GM12878 (cell line): ENCODE measurements at regions not wholly inside any gene's neighbourhood (a gene's known extent, or its start where the extent isn't known, plus 50 kb on each side); places are given as distances from the start of the nearest gene placed in this dataset.

ENCODE experiments used
- ATAC-seq: fragments of 200-7000 bp; cut with Tn5 transposase; 3 replicates; pipeline ENCODE4 v1.9.1; 2020; ENCODE audit warnings: mild to moderate bottlenecking, moderate library complexity
- BruUV-seq: library from RNA; stranded (reverse); fragments of 400-500 nt; replicated peaks from 2 replicates; lab custom pipeline; 2021; lab: Mats Ljungman, UMichigan
- CTCF ChIA-PET: fragments of 300-600 bp; sonication (Branson Sonifier 250); formaldehyde crosslinking; extraction: SDS; loops from one replicate; lab custom pipeline; 2021; ENCODE audit warnings: inconsistent platforms; lab: Yijun Ruan, JAX
- POLR2A ChIA-PET: fragments of 350-600 bp; formaldehyde crosslinking; extraction: SDS; loops from one replicate; lab custom pipeline; 2021; ENCODE audit warnings: inconsistent platforms; lab: Charles Lee
- RAD21 ChIA-PET: fragments of 300-600 bp; sonication (Branson Sonifier 250); formaldehyde crosslinking; loops from one replicate; lab custom pipeline; 2023; ENCODE audit warnings: antibody characterized with exemption; ENCODE audit not compliant: unreplicated experiment; lab: Charles Lee
- SMC1A ChIA-PET: fragments of 300-600 bp; sonication (Branson Sonifier 250); formaldehyde crosslinking; loops from one replicate; lab custom pipeline; 2023; ENCODE audit not compliant: unreplicated experiment, uncharacterized antibody; lab: Charles Lee
- DNase-seq: peaks from one replicate; pipeline ENCODE4 v3.0.0-alpha.2; 2011; ENCODE audit warnings: low read depth, low spot score
- FAIRE-seq: peaks from 3 replicates; lab custom pipeline; 2011; peaks lifted over from hg19 to GRCh38; lab: Jason Lieb, UNC
- H2AFZ ChIP-seq: 2 replicates; pipeline ENCODE4 v1.6.0; 2011; ENCODE audit warnings: low read depth, low read length, control low read depth; ENCODE audit not compliant: control insufficient read depth
- H3K27ac ChIP-seq: 2 replicates; pipeline ENCODE4 v1.5.1; 2011; ENCODE audit warnings: control low read depth; ENCODE audit not compliant: control insufficient read depth, insufficient read depth
- H3K27me3 ChIP-seq, 2 experiments: replicated peaks in 1 of 2; 2 replicates each; pipeline versions ENCODE4 v1.6.0 to v1.6.1; 2011; ENCODE audit warnings: low read length in 1 of 2; ENCODE audit not compliant: control insufficient read depth in 2 of 2, insufficient read depth in 2 of 2
- H3K36me3 ChIP-seq, 2 experiments: 2 replicates each; pipeline ENCODE4 v1.5.1; 2011; ENCODE audit warnings: low read length in 1 of 2; ENCODE audit not compliant: control insufficient read depth in 2 of 2, insufficient read depth in 2 of 2
- H3K4me1 ChIP-seq: 2 replicates; pipeline ENCODE4 v1.6.1; 2011; ENCODE audit warnings: mild to moderate bottlenecking, low read length, moderate library complexity, mixed read lengths; ENCODE audit not compliant: control insufficient read depth, insufficient read depth
- H3K4me2 ChIP-seq: 2 replicates; pipeline ENCODE4 v1.6.0; 2011; ENCODE audit warnings: control low read depth; ENCODE audit not compliant: control insufficient read depth, insufficient read depth
- H3K4me3 ChIP-seq: fragments of 200-600 bp; sonication (generic); 2 replicates; pipeline ENCODE4 v1.5.1; 2016
- H3K79me2 ChIP-seq: 2 replicates; pipeline ENCODE4 v1.6.0; 2011; ENCODE audit warnings: low read length; ENCODE audit not compliant: control insufficient read depth, insufficient read depth
- H3K9ac ChIP-seq: 2 replicates; pipeline ENCODE4 v1.8.0; 2011; ENCODE audit warnings: low read length, control low read depth, mixed read lengths; ENCODE audit not compliant: control insufficient read depth, insufficient read depth
- H3K9me3 ChIP-seq: replicated peaks from 3 replicates; pipeline ENCODE4 v1.5.1; 2011; ENCODE audit warnings: mild to moderate bottlenecking, low read length; ENCODE audit not compliant: control insufficient read depth, insufficient read depth
- H4K20me1 ChIP-seq: 2 replicates; pipeline ENCODE4 v1.6.0; 2011; ENCODE audit not compliant: control insufficient read depth, insufficient read depth
- BACH1 ChIP-seq: fragments of 450-650 bp; IDR thresholded peaks from 2 replicates; pipeline ENCODE4 v1.6.1; 2017; ENCODE audit warnings: mild to moderate bottlenecking, borderline replicate concordance
- BCL11A ChIP-seq: IDR thresholded peaks from 2 replicates; pipeline ENCODE4 v1.6.1; 2011; ENCODE audit warnings: low read depth, low read length
- HDGF ChIP-seq: fragments of 450-650 bp; IDR thresholded peaks from 2 replicates; pipeline ENCODE4 v1.6.1; 2016; ENCODE audit warnings: antibody characterized with exemption
- MYC ChIP-seq: IDR thresholded peaks from 2 replicates; pipeline ENCODE4 v1.6.1; 2011; ENCODE audit warnings: mild to moderate bottlenecking, low read length, moderate library complexity, inconsistent platforms; ENCODE audit not compliant: insufficient read depth, insufficient replicate concordance, insufficient read length, severe bottlenecking
- POU2F2 ChIP-seq: IDR thresholded peaks from 3 replicates; pipeline ENCODE4 v1.6.1; 2011; ENCODE audit warnings: low read depth, mild to moderate bottlenecking, low read length, borderline replicate concordance
- STAT1 ChIP-seq: fragments of 450-650 bp; conservative IDR thresholded peaks from 2 replicates; pipeline ENCODE4 v1.6.1; 2014; ENCODE audit warnings: antibody characterized with exemption, mild to moderate bottlenecking
- TCF12 ChIP-seq: IDR thresholded peaks from 2 replicates; pipeline ENCODE4 v1.6.1; 2011; ENCODE audit warnings: low read depth, mild to moderate bottlenecking, low read length
- WGBS: methylation state at CpG from one replicate; pipeline ENCODE4 v1.1.6; 2016; ENCODE audit warnings: low lambda C conversion rate; ENCODE audit not compliant: insufficient replicate concordance, insufficient coverage; ENCODE audit errors: missing lambda C conversion rate; 5-methylcytosine and 5-hydroxymethylcytosine counted together
- in situ Hi-C: fragments of 300-500 bp; cut with MboI; formaldehyde crosslinking; loops from 9 replicates; pipeline ENCODE4 v1.14.3; 2018; ENCODE audit warnings: mixed read lengths
- intact Hi-C: fragments of 100-400 bp; cut with micrococcal nuclease; formaldehyde crosslinking; loops from one replicate; pipeline ENCODE4 v1.14.2; 2022; ENCODE audit not compliant: unreplicated experiment
- TF ChIP-seq, protein P1 (sequence below): fragments of 450-650 bp; IDR thresholded peaks from 2 replicates; pipeline ENCODE4 v1.6.1; 2016; ENCODE audit warnings: mild to moderate bottlenecking, moderate library complexity, borderline replicate concordance

GRCh38 chr16:10277597-10277996, 95.4 kb upstream of the GRIN2A start:
- ChIA-PET RAD21 (no interaction called here), SMC1A (no interaction called here), CTCF (interaction anchor here (1.3 kb wide), 1 partner anchor 9 kb away, joined by 4 read pairs; no protein-coding TSS in a partner anchor), POLR2A (no interaction called here)
- WGBS, result 87% methylated on average over 18 of the region's 18 CpGs
- intact Hi-C loops (no loop called here), in situ Hi-C loops (no loop called here)
- DNase-seq (no peak), ATAC-seq (no peak), FAIRE-seq (no peak)
- Histone ChIP-seq H3K79me2 (no peaks in the 10 kb centered on the region), H2AFZ (no peak overlapping the region), H3K9me3 (peaks cover 5% of the 10 kb centered on the region), H3K4me3 (no peak overlapping the region), H3K9ac (no peak overlapping the region), H4K20me1 (no peaks in the 10 kb centered on the region), H3K27me3 (no peaks in the 10 kb centered on the region), H3K27ac (no peak overlapping the region), H3K36me3 (no peaks in the 10 kb centered on the region), H3K4me2 (no peak overlapping the region), H3K4me1 (peaks cover 27% of the 10 kb centered on the region)
- no peak for TF ChIP-seq BACH1
- TF ChIP-seq MYC, result no peak
- TF ChIP-seq POU2F2, result no peak
- no peak for TF ChIP-seq BCL11A
- BruUV-seq, result no TSS peak

- CTCF ChIA-PET, result interaction anchor here (0.5 to 0.7 kb wide), 4 partner anchors 18 to 983 kb away, joined by 3 to 6 read pairs (median 4); no protein-coding TSS in a partner anchor
- in situ Hi-C loops, result no loop called here
- no peak for FAIRE-seq
- TF ChIP-seq TCF12 (no peak), STAT1 (no peak), HDGF (no peak)
- TF ChIP-seq, protein P1, sequence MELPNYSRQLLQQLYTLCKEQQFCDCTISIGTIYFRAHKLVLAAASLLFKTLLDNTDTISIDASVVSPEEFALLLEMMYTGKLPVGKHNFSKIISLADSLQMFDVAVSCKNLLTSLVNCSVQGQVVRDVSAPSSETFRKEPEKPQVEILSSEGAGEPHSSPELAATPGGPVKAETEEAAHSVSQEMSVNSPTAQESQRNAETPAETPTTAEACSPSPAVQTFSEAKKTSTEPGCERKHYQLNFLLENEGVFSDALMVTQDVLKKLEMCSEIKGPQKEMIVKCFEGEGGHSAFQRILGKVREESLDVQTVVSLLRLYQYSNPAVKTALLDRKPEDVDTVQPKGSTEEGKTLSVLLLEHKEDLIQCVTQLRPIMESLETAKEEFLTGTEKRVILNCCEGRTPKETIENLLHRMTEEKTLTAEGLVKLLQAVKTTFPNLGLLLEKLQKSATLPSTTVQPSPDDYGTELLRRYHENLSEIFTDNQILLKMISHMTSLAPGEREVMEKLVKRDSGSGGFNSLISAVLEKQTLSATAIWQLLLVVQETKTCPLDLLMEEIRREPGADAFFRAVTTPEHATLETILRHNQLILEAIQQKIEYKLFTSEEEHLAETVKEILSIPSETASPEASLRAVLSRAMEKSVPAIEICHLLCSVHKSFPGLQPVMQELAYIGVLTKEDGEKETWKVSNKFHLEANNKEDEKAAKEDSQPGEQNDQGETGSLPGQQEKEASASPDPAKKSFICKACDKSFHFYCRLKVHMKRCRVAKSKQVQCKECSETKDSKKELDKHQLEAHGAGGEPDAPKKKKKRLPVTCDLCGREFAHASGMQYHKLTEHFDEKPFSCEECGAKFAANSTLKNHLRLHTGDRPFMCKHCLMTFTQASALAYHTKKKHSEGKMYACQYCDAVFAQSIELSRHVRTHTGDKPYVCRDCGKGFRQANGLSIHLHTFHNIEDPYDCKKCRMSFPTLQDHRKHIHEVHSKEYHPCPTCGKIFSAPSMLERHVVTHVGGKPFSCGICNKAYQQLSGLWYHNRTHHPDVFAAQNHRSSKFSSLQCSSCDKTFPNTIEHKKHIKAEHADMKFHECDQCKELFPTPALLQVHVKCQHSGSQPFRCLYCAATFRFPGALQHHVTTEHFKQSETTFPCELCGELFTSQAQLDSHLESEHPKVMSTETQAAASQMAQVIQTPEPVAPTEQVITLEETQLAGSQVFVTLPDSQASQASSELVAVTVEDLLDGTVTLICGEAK, result no peak
Measured at GRCh38 chr16:10280262-10281170, 98.3 kb upstream of the GRIN2A start.

More at GRCh38 chr16:10280262-10281170, 98.3 kb upstream of the GRIN2A start:
- Histone ChIP-seq H3K4me1 (peaks cover 18% of the 10 kb centered on the region), H3K9ac (no peak overlapping the region), H3K79me2 (no peaks in the 10 kb centered on the region), H3K4me3 (no peak overlapping the region), H3K4me2 (no peak overlapping the region), H3K9me3 (peaks cover 3% of the 10 kb centered on the region; the same call in 1 of the 3 replicates), H3K27me3 (no peaks in the 10 kb centered on the region), H3K36me3 (no peaks in the 10 kb centered on the region), H3K27ac (no peak overlapping the region), H2AFZ (no peak overlapping the region; the same call in 1 of the 2 replicates), H4K20me1 (no peaks in the 10 kb centered on the region)
- 75% methylated on average over 11 of the region's 11 CpGs for WGBS
- ATAC-seq (peak; percentile 70), DNase-seq (no peak)
- ChIA-PET SMC1A (interaction anchor here (0.6 to 2.7 kb wide), 7 partner anchors 11 to 251 kb away, joined by 3 to 14 read pairs (median 4); no protein-coding TSS in a partner anchor), RAD21 (interaction anchor here (0.7 to 1.5 kb wide), 4 partner anchors 23 to 234 kb away, joined by 3 to 6 read pairs (median 4); no protein-coding TSS in a partner anchor), POLR2A (interaction anchor here (0.7 to 1.4 kb wide), 2 partner anchors 18 to 65 kb away, joined by 3 read pairs; no protein-coding TSS in a partner anchor)
- no TSS peak for BruUV-seq
- intact Hi-C loops, result no loop called here
